NT2/D1 (cell line): ENCODE measurements at regions not wholly inside any gene's neighbourhood (a gene's known extent, or its start where the extent isn't known, plus 50 kb on each side); places are given as distances from the start of the nearest gene placed in this dataset.

Experiments used
- SUZ12 ChIP-seq: IDR thresholded peaks from 2 replicates; pipeline ENCODE4 v1.6.1; 2011; ENCODE audit not compliant: insufficient read length, insufficient read depth; ENCODE audit errors: extremely low read depth
- YY1 ChIP-seq: IDR thresholded peaks from 2 replicates; pipeline ENCODE4 v1.6.1; 2011; ENCODE audit not compliant: insufficient read length, insufficient read depth
- ZNF274 ChIP-seq: IDR thresholded peaks from 2 replicates; pipeline ENCODE4 v1.6.1; 2011; ENCODE audit warnings: mild to moderate bottlenecking, low read depth, low read length

GRCh38 chr10:111265341-111265740, 188.5 kb downstream of the ADRA2A start:
- no peak for TF ChIP-seq YY1
- no peak for TF ChIP-seq ZNF274
- TF ChIP-seq SUZ12 = no peak
